ENCODE measurements at regions not wholly inside any gene's neighbourhood (a gene's known extent, or its start where the extent isn't known, plus 50 kb on each side); places are given as distances from the start of the nearest gene placed in this dataset.

GRCh38 chr3:59519094-59519493, 469.3 kb upstream of the CFAP20DC start:
- no peak for TF ChIP-seq CTCF (IDR thresholded peaks at IDR 0.05)
- no peak for TF ChIP-seq POLR2A (IDR thresholded peaks at IDR 0.05)
